ENCODE measurements at regions not wholly inside any gene's neighbourhood (a gene's known extent, or its start where the extent isn't known, plus 50 kb on each side); places are given as distances from the start of the nearest gene placed in this dataset.
"Not testable (repeated sequence)": the region's sequence is repeated elsewhere in the genome, so short reads cannot be mapped to it uniquely, and the experiment has no call there.

GRCh38 chr2:95728878-95729596, 137.2 kb downstream of the TRIM43 start:
- DNase-seq: peak; percentile 78 to 81 (median 80)

GRCh38 chr2:95729597-95729955, 137.8 kb downstream of the TRIM43 start:
- no peak for DNase-seq

- no peak for DNase-seq
These were observed 139.0 kb downstream of the TRIM43 start for GRCh38 chr2:95730813-95731212.

GRCh38 chr2:95734976-95735890, 143.4 kb downstream of the TRIM43 start:
- peak; percentile 80 to 95 (median 88) for DNase-seq

- DNase-seq: no peak
These were observed 146.5 kb downstream of the TRIM43 start for GRCh38 chr2:95738301-95738700.

GRCh38 chr2:95752126-95752525, 160.3 kb downstream of the TRIM43 start:
- DNase-seq: not testable (repeated sequence)

GRCh38 chr2:95753812-95754211, 162.0 kb downstream of the TRIM43 start:
- not testable (repeated sequence) for DNase-seq

GRCh38 chr2:95754213-95754612, 162.4 kb downstream of the TRIM43 start:
- not testable (repeated sequence) for DNase-seq

GRCh38 chr2:95754819-95755563, 163.2 kb downstream of the TRIM43 start:
- DNase-seq: not testable (repeated sequence)

- DNase-seq: not testable (repeated sequence)
These were observed 164.3 kb downstream of the TRIM43 start for GRCh38 chr2:95755956-95756669.

GRCh38 chr2:95757988-95758387, 166.2 kb downstream of the TRIM43 start:
- no peak for DNase-seq

- DNase-seq: no peak
These were observed 167.9 kb downstream of the TRIM43 start for GRCh38 chr2:95759481-95760246.

GRCh38 chr2:95760806-95761525, 169.2 kb downstream of the TRIM43 start:
- peak; percentile 67 to 75 (median 73) for DNase-seq

- no peak for DNase-seq
These were observed 169.8 kb downstream of the TRIM43 start for GRCh38 chr2:95761556-95761955.

GRCh38 chr2:95762023-95763021, 170.5 kb downstream of the TRIM43 start:
- not testable (repeated sequence) for DNase-seq

GRCh38 chr2:95763074-95763473, 171.3 kb downstream of the TRIM43 start:
- not testable (repeated sequence) for DNase-seq

GRCh38 chr2:95764966-95765365, 173.2 kb downstream of the TRIM43 start:
- DNase-seq: not testable (repeated sequence)

- DNase-seq: not testable (repeated sequence)
These were observed 174.4 kb downstream of the TRIM43 start for GRCh38 chr2:95765925-95766910.
